Testis (tissue), 2 donors: ENCODE measurements at regions not wholly inside any gene's neighbourhood (a gene's known extent, or its start where the extent isn't known, plus 50 kb on each side); places are given as distances from the start of the nearest gene placed in this dataset.

Source experiments
- CTCF ChIP-seq, 3 experiments: fragments of 450-650 bp in 2 of 3; fragments of 200-600 bp in 1 of 3; sonication (generic) in 1 of 3; IDR thresholded peaks; one replicate each; pipeline ENCODE4 v1.5.1; 2016 to 2019; ENCODE audit warnings: antibody characterized with exemption in 3 of 3, mild to moderate bottlenecking in 2 of 3, moderate library complexity in 1 of 3
- POLR2A ChIP-seq: fragments of 450-650 bp; IDR thresholded peaks from one replicate; pipeline ENCODE4 v1.6.1; 2017; ENCODE audit warnings: antibody characterized with exemption, mild to moderate bottlenecking, moderate library complexity

- TF ChIP-seq CTCF (IDR thresholded peaks at IDR 0.05) (no peak), POLR2A (no peak)
Measured at GRCh38 chr6:88296694-88297093, 130.5 kb upstream of the CNR1 start.
